ENCODE measurements at regions not wholly inside any gene's neighbourhood (a gene's known extent, or its start where the extent isn't known, plus 50 kb on each side); places are given as distances from the start of the nearest gene placed in this dataset.
A peak's percentile ranks its signal among the peaks of the same experiment; 100 is the strongest.

- no peak for DNase-seq
Observed at GRCh38 chr7:18154726-18155125, 127.1 kb upstream of the PRPS1L1 start.

GRCh38 chr7:18157233-18157632 lies 129.6 kb upstream of the PRPS1L1 start:
- DNase-seq = no peak

- DNase-seq = no peak
Observed at GRCh38 chr7:18162657-18163056, 135.0 kb upstream of the PRPS1L1 start.

GRCh38 chr7:18163091-18163490 lies 135.4 kb upstream of the PRPS1L1 start:
- no peak for DNase-seq

- DNase-seq = no peak
Observed at GRCh38 chr7:18165166-18165565, 137.5 kb upstream of the PRPS1L1 start.

- DNase-seq = no peak
Observed at GRCh38 chr7:18166002-18166401, 138.4 kb upstream of the PRPS1L1 start.

- DNase-seq = no peak
Observed at GRCh38 chr7:18167815-18168214, 140.2 kb upstream of the PRPS1L1 start.

GRCh38 chr7:18174996-18175395 lies 147.3 kb upstream of the PRPS1L1 start:
- DNase-seq = no peak

- no peak for DNase-seq
Observed at GRCh38 chr7:18175801-18176450, 148.3 kb upstream of the PRPS1L1 start.

GRCh38 chr7:18177129-18177814 lies 149.6 kb upstream of the PRPS1L1 start:
- no peak for DNase-seq

- peak; percentile 13 for DNase-seq
Observed at GRCh38 chr7:18177815-18178660, 150.4 kb upstream of the PRPS1L1 start.

- DNase-seq = no peak
Observed at GRCh38 chr7:18179093-18179492, 151.4 kb upstream of the PRPS1L1 start.

- no peak for DNase-seq
Observed at GRCh38 chr7:18180685-18181084, 153.0 kb upstream of the PRPS1L1 start.

GRCh38 chr7:18189500-18190126 lies 162.0 kb upstream of the PRPS1L1 start:
- DNase-seq = no peak

GRCh38 chr7:18191341-18191740 lies 163.7 kb upstream of the PRPS1L1 start:
- no peak for DNase-seq

- DNase-seq = no peak
Observed at GRCh38 chr7:18191862-18192625, 164.4 kb upstream of the PRPS1L1 start.

GRCh38 chr7:18194616-18195015 lies 167.0 kb upstream of the PRPS1L1 start:
- no peak for DNase-seq

GRCh38 chr7:18196638-18197037 lies 169.0 kb upstream of the PRPS1L1 start:
- no peak for DNase-seq

GRCh38 chr7:18198868-18199267 lies 171.2 kb upstream of the PRPS1L1 start:
- DNase-seq = no peak

GRCh38 chr7:18200266-18200665 lies 172.6 kb upstream of the PRPS1L1 start:
- DNase-seq = no peak

- no peak for DNase-seq
Observed at GRCh38 chr7:18200855-18201254, 173.2 kb upstream of the PRPS1L1 start.

- no peak for DNase-seq
Observed at GRCh38 chr7:18201350-18201749, 173.7 kb upstream of the PRPS1L1 start.

Measured in stimulated activated CD4-positive, alpha-beta T cell treated with anti-CD3 and anti-CD28 coated beads, Interleukin-15, amount 100 ng/mL, for 24 hours (primary cell).